ENCODE measurements at regions not wholly inside any gene's neighbourhood (a gene's known extent, or its start where the extent isn't known, plus 50 kb on each side); places are given as distances from the start of the nearest gene placed in this dataset.

- TF ChIP-seq ZNF687 (IDR thresholded peaks at IDR 0.05) (no peak), SP1 (IDR thresholded peaks at IDR 0.05; ENCODE audit: low read depth, low read length) (no peak), CTCF (IDR thresholded peaks at IDR 0.05 in 2 of 3, conservative IDR thresholded peaks at IDR 0.05 in 1 of 3; ENCODE audit: control insufficient read depth in 2 of 3, extremely low read depth in 1 of 3, insufficient read depth in 1 of 3, low read depth in 3 of 3, low read length in 3 of 3) (no peak), POLR2A (IDR thresholded peaks at IDR 0.05; ENCODE audit: low read depth, low read length) (no peak), IRF5 (IDR thresholded peaks at IDR 0.05; ENCODE audit: borderline replicate concordance) (no peak), IKZF2 (IDR thresholded peaks at IDR 0.05) (no peak), NR2C1 (IDR thresholded peaks at IDR 0.05) (no peak), LARP7 (IDR thresholded peaks at IDR 0.05) (no peak), MLLT1 (IDR thresholded peaks at IDR 0.05) (no peak)
Measured at GRCh38 chr1:184895086-184895485, 79.2 kb downstream of the NIBAN1 start (continued).

Data from GM12878 (cell line).